Muscle layer of duodenum (tissue), 2 donors: ENCODE measurements at regions not wholly inside any gene's neighbourhood (a gene's known extent, or its start where the extent isn't known, plus 50 kb on each side); places are given as distances from the start of the nearest gene placed in this dataset.

ENCODE experiments used
- H3K27ac ChIP-seq: one replicate; pipeline ENCODE4 v1.7.0; 2013; ENCODE audit warnings: mild to moderate bottlenecking, low read length
- H3K27me3 ChIP-seq: one replicate; pipeline ENCODE4 v1.7.0; 2013; ENCODE audit warnings: low read depth, mild to moderate bottlenecking, control low read depth, low read length
- H3K36me3 ChIP-seq, 2 donors: one replicate each; pipeline ENCODE4 v1.7.0; 2013; ENCODE audit warnings: low read length in 2 of 2, control low read depth in 1 of 2, mild to moderate bottlenecking in 1 of 2; ENCODE audit not compliant: insufficient read depth in 2 of 2, control insufficient read depth in 1 of 2
- H3K4me1 ChIP-seq, 2 donors: one replicate each; pipeline ENCODE4 v1.7.0; 2013; ENCODE audit warnings: low read length in 2 of 2, mild to moderate bottlenecking in 2 of 2, control low read depth in 1 of 2, moderate library complexity in 1 of 2; ENCODE audit not compliant: insufficient read depth in 2 of 2, control insufficient read depth in 1 of 2
- H3K4me3 ChIP-seq, 2 donors: one replicate each; pipeline ENCODE4 v1.7.0; 2013; ENCODE audit warnings: low read length in 2 of 2, low read depth in 1 of 2, mild to moderate bottlenecking in 1 of 2
- H3K9me3 ChIP-seq, 2 donors: one replicate each; pipeline ENCODE4 v1.7.0; 2013; ENCODE audit warnings: low read length in 2 of 2, control low read depth in 1 of 2, mild to moderate bottlenecking in 1 of 2; ENCODE audit not compliant: control insufficient read depth in 1 of 2
- donor health status: healthy.

- Histone ChIP-seq H3K4me3 (no peak overlapping the region), H3K27me3 (no peaks in the 10 kb centered on the region), H3K9me3 (no peaks in the 10 kb centered on the region), H3K4me1 (no peaks in the 10 kb centered on the region), H3K36me3 (no peaks in the 10 kb centered on the region), H3K27ac (no peak overlapping the region)
Observed at GRCh38 chr1:79662596-79662995, 656.1 kb upstream of the ADGRL4 start.

- Histone ChIP-seq H3K9me3 (no peaks in the 10 kb centered on the region), H3K4me3 (no peak overlapping the region), H3K4me1 (no peaks in the 10 kb centered on the region), H3K27ac (no peak overlapping the region), H3K27me3 (no peaks in the 10 kb centered on the region), H3K36me3 (no peaks in the 10 kb centered on the region)
Observed at GRCh38 chr1:79660129-79660528, 653.6 kb upstream of the ADGRL4 start.

GRCh38 chr1:79657951-79658658, 651.6 kb upstream of the ADGRL4 start:
- Histone ChIP-seq H3K36me3 (no peaks in the 10 kb centered on the region), H3K4me3 (no peak overlapping the region), H3K27ac (no peak overlapping the region), H3K9me3 (no peaks in the 10 kb centered on the region), H3K27me3 (no peaks in the 10 kb centered on the region), H3K4me1 (no peaks in the 10 kb centered on the region)

GRCh38 chr1:79655876-79656275, 649.3 kb upstream of the ADGRL4 start:
- H3K27me3 ChIP-seq, result no peaks in the 10 kb centered on the region
- H3K4me3 ChIP-seq, result no peak overlapping the region
- H3K27ac ChIP-seq, result no peak overlapping the region
- H3K36me3 ChIP-seq, result no peaks in the 10 kb centered on the region
- no peaks in the 10 kb centered on the region for H3K4me1 ChIP-seq
- H3K9me3 ChIP-seq, result no peaks in the 10 kb centered on the region

DNA sequence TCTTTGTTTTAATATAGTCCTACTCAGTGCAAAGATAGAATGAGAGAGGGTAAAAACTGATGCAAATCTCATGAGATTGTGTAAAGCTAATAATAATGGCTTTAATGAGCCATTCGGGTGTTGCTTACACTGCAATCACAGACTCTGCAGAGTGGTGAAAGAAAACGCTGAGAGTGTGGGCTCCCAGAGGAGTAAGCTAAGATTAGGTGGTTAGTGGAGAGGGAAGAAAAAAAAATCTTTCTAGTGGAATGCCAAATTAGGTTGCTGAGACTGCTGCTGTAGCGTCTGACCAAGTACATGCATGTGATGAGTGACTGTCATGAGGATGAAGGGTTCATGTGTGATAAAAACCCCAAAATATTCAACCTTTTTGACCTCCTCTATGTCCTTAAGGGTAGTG, 645.9 kb upstream of the ADGRL4 start:
- H3K27me3 ChIP-seq, result no peaks in the 10 kb centered on the region
- H3K9me3 ChIP-seq, result no peaks in the 10 kb centered on the region
- no peak overlapping the region for H3K27ac ChIP-seq
- no peaks in the 10 kb centered on the region for H3K36me3 ChIP-seq
- no peaks in the 10 kb centered on the region for H3K4me1 ChIP-seq
- H3K4me3 ChIP-seq, result no peak overlapping the region

DNA sequence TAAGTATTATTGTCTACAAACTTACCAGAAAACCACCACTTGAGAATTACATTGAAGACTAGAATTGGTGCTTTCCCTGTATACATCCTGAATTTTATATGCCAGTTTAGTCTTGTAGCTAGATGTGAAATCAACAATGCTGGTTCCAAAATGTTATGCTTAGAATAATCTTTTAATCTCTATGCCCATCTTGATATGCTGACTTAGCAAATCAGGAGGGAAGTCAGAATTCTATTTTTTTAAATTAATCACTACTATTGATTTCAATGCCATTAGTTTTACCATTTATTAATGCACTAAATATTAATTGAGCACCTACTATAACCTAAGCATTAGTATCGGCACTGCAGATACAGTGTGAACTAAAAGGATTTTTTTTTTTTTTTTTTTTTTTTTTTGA, 641.6 kb upstream of the ADGRL4 start:
- no peaks in the 10 kb centered on the region for H3K4me1 ChIP-seq
- no peak overlapping the region for H3K4me3 ChIP-seq
- no peaks in the 10 kb centered on the region for H3K27me3 ChIP-seq
- H3K9me3 ChIP-seq, result no peaks in the 10 kb centered on the region
- H3K27ac ChIP-seq, result no peak overlapping the region
- no peaks in the 10 kb centered on the region for H3K36me3 ChIP-seq

- Histone ChIP-seq H3K27me3 (no peaks in the 10 kb centered on the region), H3K27ac (no peak overlapping the region), H3K9me3 (no peaks in the 10 kb centered on the region), H3K4me3 (no peak overlapping the region), H3K4me1 (no peaks in the 10 kb centered on the region), H3K36me3 (no peaks in the 10 kb centered on the region)
Observed at GRCh38 chr1:79646880-79647279, 640.4 kb upstream of the ADGRL4 start.

DNA sequence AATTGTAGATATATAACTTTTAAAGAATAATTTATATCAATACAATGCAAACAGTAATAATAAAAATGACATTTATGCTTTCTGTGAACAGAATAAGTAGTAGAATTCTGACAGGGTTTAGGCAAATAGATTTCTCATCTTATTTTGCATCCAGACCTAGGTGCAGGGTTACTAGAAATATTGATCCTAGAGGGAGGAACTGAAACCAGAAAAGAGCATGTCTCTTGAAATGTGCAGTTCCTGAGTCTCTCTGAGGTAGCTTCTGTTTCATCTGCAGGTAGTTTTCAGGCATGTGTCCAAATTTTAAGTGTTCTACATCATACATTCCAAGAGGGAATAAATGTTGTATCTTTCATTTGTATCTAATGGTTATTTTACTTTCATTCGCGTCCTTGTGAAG, 631.9 kb upstream of the ADGRL4 start:
- H3K9me3 ChIP-seq, result no peaks in the 10 kb centered on the region
- H3K36me3 ChIP-seq, result no peaks in the 10 kb centered on the region

GRCh38 chr1:79633456-79633855, 626.9 kb upstream of the ADGRL4 start:
- H3K4me1 ChIP-seq, result no peaks in the 10 kb centered on the region
- no peak overlapping the region for H3K27ac ChIP-seq
- H3K4me3 ChIP-seq, result no peak overlapping the region
- no peaks in the 10 kb centered on the region for H3K9me3 ChIP-seq
- no peaks in the 10 kb centered on the region for H3K27me3 ChIP-seq
- H3K36me3 ChIP-seq, result no peaks in the 10 kb centered on the region

More for the DNA sequence above, 631.9 kb upstream of the ADGRL4 start:
- H3K27me3 ChIP-seq, result no peaks in the 10 kb centered on the region
- no peaks in the 10 kb centered on the region for H3K4me1 ChIP-seq
- no peak overlapping the region for H3K4me3 ChIP-seq
- H3K27ac ChIP-seq, result no peak overlapping the region

DNA sequence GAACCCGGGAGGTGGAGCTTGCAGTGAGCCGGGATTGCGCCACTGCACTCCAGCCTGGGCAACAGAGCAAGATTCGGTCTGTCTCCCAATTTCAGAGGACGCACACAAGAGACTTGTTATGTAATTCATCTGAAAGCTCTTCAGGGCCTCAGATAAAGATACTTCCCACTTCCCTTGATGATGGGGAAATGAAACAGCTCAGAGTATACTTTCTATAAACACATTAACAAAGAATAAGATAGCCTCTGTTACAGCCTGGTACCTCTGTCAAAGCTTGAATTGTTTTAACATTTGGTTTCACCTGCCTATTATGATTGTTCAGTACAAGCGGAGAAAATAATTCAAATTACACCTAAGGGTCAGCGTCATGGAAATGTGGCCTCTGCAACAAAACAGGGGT, 622.9 kb upstream of the ADGRL4 start:
- Histone ChIP-seq H3K4me1 (no peaks in the 10 kb centered on the region), H3K36me3 (no peaks in the 10 kb centered on the region), H3K27ac (no peak overlapping the region), H3K4me3 (no peak overlapping the region), H3K9me3 (no peaks in the 10 kb centered on the region), H3K27me3 (no peaks in the 10 kb centered on the region)

GRCh38 chr1:79617777-79618176, 611.2 kb upstream of the ADGRL4 start:
- Histone ChIP-seq H3K4me1 (no peaks in the 10 kb centered on the region), H3K4me3 (no peak overlapping the region), H3K36me3 (no peaks in the 10 kb centered on the region), H3K27me3 (no peaks in the 10 kb centered on the region), H3K27ac (no peak overlapping the region), H3K9me3 (no peaks in the 10 kb centered on the region)

- Histone ChIP-seq H3K4me3 (no peak overlapping the region), H3K4me1 (no peaks in the 10 kb centered on the region), H3K27ac (no peak overlapping the region), H3K27me3 (no peaks in the 10 kb centered on the region), H3K36me3 (no peaks in the 10 kb centered on the region), H3K9me3 (no peaks in the 10 kb centered on the region)
Observed at GRCh38 chr1:79614762-79615161, 608.2 kb upstream of the ADGRL4 start.
